Activated CD8-positive, alpha-beta T cell treated with anti-CD3 and anti-CD28 coated beads for 36 hours (primary cell): ENCODE measurements at regions not wholly inside any gene's neighbourhood (a gene's known extent, or its start where the extent isn't known, plus 50 kb on each side); places are given as distances from the start of the nearest gene placed in this dataset.

Experiments
- ATAC-seq: fragments of 200-7000 bp; cut with Tn5 transposase; one replicate; pipeline ENCODE4 v1.10.0; 2021; ENCODE audit warnings: mild to moderate bottlenecking, moderate library complexity
- CTCF ChIA-PET: fragments of 350-600 bp; sonication (Branson Sonifier 250); formaldehyde crosslinking; loops from one replicate; lab custom pipeline; 2021; ENCODE audit warnings: antibody characterized with exemption; lab: Charles Lee
- POLR2A ChIA-PET: fragments of 350-600 bp; sonication (Branson Sonifier 250); formaldehyde crosslinking; loops from one replicate; lab custom pipeline; 2021; ENCODE audit warnings: antibody characterized with exemption; lab: Charles Lee
- DNase-seq: peaks from one replicate; pipeline ENCODE4 v3.0.0-alpha.2; 2020
- H3K27ac Mint-ChIP-seq: one replicate; pipeline ENCODE4 v1.8.0; 2021; ENCODE audit warnings: mild to moderate bottlenecking, mixed read lengths
- H3K27me3 Mint-ChIP-seq: one replicate; pipeline ENCODE4 v1.8.0; 2021; ENCODE audit warnings: mixed read lengths
- H3K36me3 Mint-ChIP-seq: one replicate; pipeline ENCODE4 v1.8.0; 2021; ENCODE audit warnings: low read depth, mixed read lengths
- H3K4me1 Mint-ChIP-seq: one replicate; pipeline ENCODE4 v1.8.0; 2021; ENCODE audit warnings: low read depth, mixed read lengths
- H3K4me3 Mint-ChIP-seq: one replicate; pipeline ENCODE4 v1.8.0; 2021; ENCODE audit warnings: mild to moderate bottlenecking, moderate library complexity, mixed read lengths
- H3K9me3 Mint-ChIP-seq: one replicate; pipeline ENCODE4 v1.8.0; 2021; ENCODE audit warnings: mixed read lengths
- CTCF ChIP-seq: fragments of 200-600 bp; IDR thresholded peaks from one replicate; pipeline ENCODE4 v1.8.0; 2022; ENCODE audit warnings: antibody characterized with exemption, mild to moderate bottlenecking
- intact Hi-C: fragments of 100-400 bp; cut with micrococcal nuclease; formaldehyde crosslinking; loops from one replicate; pipeline ENCODE4 v1.10.0; 2022

GRCh38 chr15:100780208-100780800 lies 99.3 kb upstream of the ALDH1A3 start:
- Mint-ChIP-seq H3K4me3 (no peak overlapping the region), H3K4me1 (no peaks in the 10 kb centered on the region), H3K27ac (no peak overlapping the region), H3K9me3 (no peaks in the 10 kb centered on the region), H3K27me3 (peaks cover 2% of the 10 kb centered on the region), H3K36me3 (no peaks in the 10 kb centered on the region)
- intact Hi-C loops = no loop called here
- CTCF ChIA-PET = no interaction called here
- ATAC-seq (no peak), DNase-seq (no peak)
- POLR2A ChIA-PET = interaction anchor here (1.0 kb wide), 1 partner anchor 192 kb away, joined by 3 read pairs; no protein-coding TSS in a partner anchor
- TF ChIP-seq CTCF = no peak

GRCh38 chr15:100781061-100781960 lies 98.3 kb upstream of the ALDH1A3 start:
- intact Hi-C loops = no loop called here
- DNase-seq (no peak), ATAC-seq (no peak)
- H3K4me3 Mint-ChIP-seq = no peak overlapping the region
- H3K27ac Mint-ChIP-seq = no peak overlapping the region
- ChIA-PET CTCF (no interaction called here), POLR2A (no interaction called here)
- no peak for TF ChIP-seq CTCF
- H3K36me3 Mint-ChIP-seq = no peaks in the 10 kb centered on the region
- H3K9me3 Mint-ChIP-seq = no peaks in the 10 kb centered on the region
- peaks cover 2% of the 10 kb centered on the region for H3K27me3 Mint-ChIP-seq
- H3K4me1 Mint-ChIP-seq = no peaks in the 10 kb centered on the region

GRCh38 chr15:100781961-100782530 lies 97.6 kb upstream of the ALDH1A3 start:
- H3K4me3 Mint-ChIP-seq = no peak overlapping the region
- intact Hi-C loops = no loop called here

GRCh38 chr15:100783291-100783690 lies 96.3 kb upstream of the ALDH1A3 start:
- Mint-ChIP-seq H3K9me3 (no peaks in the 10 kb centered on the region), H3K27ac (no peak overlapping the region), H3K4me3 (no peak overlapping the region), H3K4me1 (no peaks in the 10 kb centered on the region), H3K27me3 (peaks cover 2% of the 10 kb centered on the region), H3K36me3 (no peaks in the 10 kb centered on the region)
- CTCF ChIA-PET = no interaction called here
- TF ChIP-seq CTCF = no peak
- intact Hi-C loops = no loop called here
- ATAC-seq (no peak), DNase-seq (no peak)
- POLR2A ChIA-PET = interaction anchor here (0.6 to 0.9 kb wide), 2 partner anchors 62 to 121 kb away, joined by 3 read pairs; no protein-coding TSS in a partner anchor

More at GRCh38 chr15:100781961-100782530, 97.6 kb upstream of the ALDH1A3 start:
- Mint-ChIP-seq H3K27ac (no peak overlapping the region), H3K36me3 (no peaks in the 10 kb centered on the region), H3K27me3 (peaks cover 2% of the 10 kb centered on the region), H3K9me3 (no peaks in the 10 kb centered on the region), H3K4me1 (no peaks in the 10 kb centered on the region)
- POLR2A ChIA-PET = no interaction called here
- TF ChIP-seq CTCF = no peak
- DNase-seq (no peak), ATAC-seq (no peak)
- CTCF ChIA-PET = no interaction called here
